Hepatocyte (in vitro differentiated cells): ENCODE measurements at regions not wholly inside any gene's neighbourhood (a gene's known extent, or its start where the extent isn't known, plus 50 kb on each side); places are given as distances from the start of the nearest gene placed in this dataset.

Experiments used
- CTCF ChIP-seq: fragments of 200-600 bp; sonication (generic); IDR thresholded peaks from 2 replicates; pipeline ENCODE4 v1.5.1; 2016; ENCODE audit warnings: antibody characterized with exemption, mild to moderate bottlenecking; ENCODE audit not compliant: poor library complexity
- EZH2 ChIP-seq: fragments of 200-600 bp; sonication (generic); IDR thresholded peaks from 2 replicates; pipeline ENCODE4 v1.6.1; 2016; ENCODE audit warnings: antibody characterized with exemption, mild to moderate bottlenecking, borderline replicate concordance

GRCh38 chr2:210762604-210763588 lies 206.5 kb downstream of the CPS1 start:
- TF ChIP-seq CTCF (no peak), EZH2 (no peak)
